Keratinocyte (primary cell): ENCODE measurements at regions not wholly inside any gene's neighbourhood (a gene's known extent, or its start where the extent isn't known, plus 50 kb on each side); places are given as distances from the start of the nearest gene placed in this dataset.

Experiments used
- DNase-seq: peaks from one replicate; pipeline ENCODE4 v3.0.0-alpha.2; 2011; ENCODE audit warnings: low read depth, missing footprints, low spot score
- FAIRE-seq: peaks from 2 replicates; lab custom pipeline; 2011; peaks lifted over from hg19 to GRCh38; lab: Jason Lieb, UNC
- H2AFZ ChIP-seq: 2 replicates; pipeline ENCODE4 v1.6.0; 2012; ENCODE audit warnings: low read length, control low read depth, inconsistent platforms; ENCODE audit not compliant: control insufficient read depth
- H3K27ac ChIP-seq: 2 replicates; pipeline ENCODE4 v1.5.1; 2011; ENCODE audit warnings: low read length; ENCODE audit not compliant: control insufficient read depth, insufficient read depth
- H3K27me3 ChIP-seq: 3 replicates; pipeline ENCODE4 v1.6.0; 2011; ENCODE audit warnings: low read length; ENCODE audit not compliant: control insufficient read depth, insufficient read depth; ENCODE audit errors: extremely low read depth
- H3K36me3 ChIP-seq, 2 experiments: 2 replicates in 1 of 2; 3 replicates in 1 of 2; pipeline ENCODE4 v1.5.1; 2011; ENCODE audit warnings: low read length in 2 of 2, mild to moderate bottlenecking in 1 of 2; ENCODE audit not compliant: control insufficient read depth in 2 of 2, insufficient read depth in 2 of 2; ENCODE audit errors: extremely low read depth in 1 of 2
- H3K4me1 ChIP-seq: 3 replicates; pipeline ENCODE4 v1.5.1; 2011; ENCODE audit warnings: low read length; ENCODE audit not compliant: control insufficient read depth, insufficient read depth; ENCODE audit errors: extremely low read depth
- H3K4me2 ChIP-seq: 3 replicates; pipeline ENCODE4 v1.6.0; 2011; ENCODE audit warnings: low read depth, low read length; ENCODE audit not compliant: control insufficient read depth, insufficient read depth; ENCODE audit errors: extremely low read depth
- H3K4me3 ChIP-seq, 3 experiments: fragments of 200-600 bp in 1 of 3; sonication (generic) in 1 of 3; 2 replicates in 2 of 3; 3 replicates in 1 of 3; pipeline ENCODE4 v1.5.1; 2011 to 2016; ENCODE audit warnings: low read length in 3 of 3, mild to moderate bottlenecking in 3 of 3, control low read depth in 2 of 3, inconsistent platforms in 1 of 3, low read depth in 1 of 3, mixed read lengths in 1 of 3, mixed run types in 1 of 3, moderate library complexity in 1 of 3; ENCODE audit not compliant: control insufficient read depth in 2 of 3, insufficient read depth in 2 of 3; ENCODE audit errors: extremely low read depth in 1 of 3
- H3K79me2 ChIP-seq: 2 replicates; pipeline ENCODE4 v1.6.0; 2012; ENCODE audit warnings: low read length; ENCODE audit not compliant: control insufficient read depth, insufficient read depth
- H3K9ac ChIP-seq: 3 replicates; pipeline ENCODE4 v1.6.0; 2011; ENCODE audit warnings: low read length; ENCODE audit not compliant: control insufficient read depth, insufficient read depth; ENCODE audit errors: extremely low read depth
- H3K9me1 ChIP-seq: 3 replicates; pipeline ENCODE4 v1.6.0; 2011; ENCODE audit warnings: low read length; ENCODE audit not compliant: control insufficient read depth, insufficient read depth; ENCODE audit errors: extremely low read depth
- H3K9me3 ChIP-seq: 2 replicates; pipeline ENCODE4 v1.5.1; 2012; ENCODE audit warnings: low read depth, low read length; ENCODE audit not compliant: control insufficient read depth
- H4K20me1 ChIP-seq: 3 replicates; pipeline ENCODE4 v1.6.0; 2011; ENCODE audit warnings: low read length; ENCODE audit not compliant: control insufficient read depth, insufficient read depth; ENCODE audit errors: extremely low read depth
- CTCF ChIP-seq, 3 experiments: IDR thresholded peaks in 1 of 3; conservative IDR thresholded peaks in 1 of 3; optimal IDR thresholded peaks in 1 of 3; 2 replicates in 2 of 3; 3 replicates in 1 of 3; pipeline versions ENCODE3 to v1.5.1; 2011; ENCODE audit warnings: low read length in 3 of 3, mild to moderate bottlenecking in 3 of 3, moderate library complexity in 2 of 3, control low read depth in 1 of 3, inconsistent platforms in 1 of 3; ENCODE audit not compliant: insufficient read depth in 2 of 3; ENCODE audit errors: extremely low read depth in 1 of 3
- EZH2 ChIP-seq: IDR thresholded peaks from one replicate; pipeline ENCODE4 v1.6.1; 2012; ENCODE audit warnings: inconsistent platforms, mild to moderate bottlenecking, low read length, moderate library complexity
- dilution Hi-C: fragments of 300-500 bp; cut with MboI; formaldehyde crosslinking; loops from one replicate; pipeline ENCODE4 v1.7.0; 2020; ENCODE audit warnings: low sequenced_read_pairs; ENCODE audit not compliant: extremely low pct_ligation_motif_present

DNA sequence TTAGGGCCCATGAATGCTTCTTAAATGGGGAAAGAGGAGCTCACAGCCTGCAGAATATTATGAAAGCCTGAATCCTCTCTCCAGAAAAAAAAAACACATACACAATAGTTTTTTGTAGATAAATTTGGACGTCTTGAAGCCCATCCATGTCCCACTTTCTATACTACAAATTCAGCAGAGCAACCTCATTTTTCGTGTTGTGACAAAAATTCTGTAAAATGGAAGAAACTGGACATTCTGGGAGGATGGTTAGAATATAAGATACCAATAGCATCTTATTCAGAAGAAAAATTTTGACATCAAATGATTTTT is 102.1 kb downstream of the ZNF281 start:
- H3K9me1 ChIP-seq, result no peaks in the 10 kb centered on the region
- H3K27ac ChIP-seq, result no peak overlapping the region
- no peak for TF ChIP-seq EZH2
- TF ChIP-seq CTCF (optimal IDR thresholded peaks at IDR 0.05 in 1 of 3, IDR thresholded peaks at IDR 0.05 in 1 of 3, conservative IDR thresholded peaks at IDR 0.05 in 1 of 3; ENCODE audit: extremely low read depth in 1 of 3, insufficient read depth in 2 of 3, low read length in 3 of 3), result no peak
- DNase-seq (no peak), FAIRE-seq (no peak)
- no peaks in the 10 kb centered on the region for H3K36me3 ChIP-seq
- H3K9ac ChIP-seq, result no peak overlapping the region
- dilution Hi-C loops, result no loop called here
- H3K4me2 ChIP-seq, result no peak overlapping the region
- no peaks in the 10 kb centered on the region for H3K4me1 ChIP-seq
- H3K79me2 ChIP-seq, result no peaks in the 10 kb centered on the region
- no peaks in the 10 kb centered on the region for H3K9me3 ChIP-seq
- H3K4me3 ChIP-seq, result no peak overlapping the region
- H3K27me3 ChIP-seq, result no peaks in the 10 kb centered on the region
- no peak overlapping the region for H2AFZ ChIP-seq
- H4K20me1 ChIP-seq, result no peaks in the 10 kb centered on the region

GRCh38 chr1:200306944-200307754 is 102.7 kb downstream of the ZNF281 start:
- Histone ChIP-seq H3K9ac (no peak overlapping the region), H3K4me1 (no peaks in the 10 kb centered on the region), H3K27me3 (no peaks in the 10 kb centered on the region), H3K27ac (no peak overlapping the region), H3K4me3 (no peak overlapping the region), H3K9me3 (no peaks in the 10 kb centered on the region), H3K9me1 (no peaks in the 10 kb centered on the region), H3K79me2 (no peaks in the 10 kb centered on the region), H2AFZ (peak overlapping the region; percentile 70), H3K4me2 (no peak overlapping the region), H3K36me3 (no peaks in the 10 kb centered on the region), H4K20me1 (no peaks in the 10 kb centered on the region)
- DNase-seq, result no peak
- peak; percentile 23 for FAIRE-seq
- no peak for TF ChIP-seq EZH2
- peak; percentile 60 to 79 (median 77) for TF ChIP-seq CTCF (optimal IDR thresholded peaks at IDR 0.05 in 1 of 3, IDR thresholded peaks at IDR 0.05 in 1 of 3, conservative IDR thresholded peaks at IDR 0.05 in 1 of 3; ENCODE audit: extremely low read depth in 1 of 3, insufficient read depth in 2 of 3, low read length in 3 of 3)
- dilution Hi-C loops, result no loop called here
